WTC11 (cell line): ENCODE measurements at regions not wholly inside any gene's neighbourhood (a gene's known extent, or its start where the extent isn't known, plus 50 kb on each side); places are given as distances from the start of the nearest gene placed in this dataset.

Experiments
- CTCF ChIP-seq: fragments of 200-600 bp; IDR thresholded peaks from 2 replicates; pipeline ENCODE4 v1.8.0; 2022; ENCODE audit warnings: antibody characterized with exemption
- MLX ChIP-seq: sonication (generic); formaldehyde crosslinking; IDR thresholded peaks from 2 replicates; pipeline ENCODE4 v1.8.1; 2023; ENCODE audit warnings: mild to moderate bottlenecking, missing genetic modification reagents, moderate library complexity
- NFYB ChIP-seq: sonication (generic); formaldehyde crosslinking; conservative IDR thresholded peaks from 2 replicates; pipeline ENCODE4 v1.8.0; 2022; ENCODE audit warnings: low read depth, missing genetic modification reagents
- SMAD4 ChIP-seq: sonication (generic); formaldehyde crosslinking; IDR thresholded peaks from 2 replicates; pipeline ENCODE4 v1.8.0; 2022; ENCODE audit warnings: mild to moderate bottlenecking, missing genetic modification reagents

GRCh38 chr5:4023753-4024335, 428.2 kb downstream of the IRX1 start:
- TF ChIP-seq CTCF (no peak), NFYB (no peak), MLX (CRISPR knock-in tag) (no peak), SMAD4 (CRISPR knock-in tag) (no peak)
